ENCODE measurements at regions not wholly inside any gene's neighbourhood (a gene's known extent, or its start where the extent isn't known, plus 50 kb on each side); places are given as distances from the start of the nearest gene placed in this dataset.
"Not testable (repeated sequence)": the region's sequence is repeated elsewhere in the genome, so short reads cannot be mapped to it uniquely, and the experiment has no call there.

DNA sequence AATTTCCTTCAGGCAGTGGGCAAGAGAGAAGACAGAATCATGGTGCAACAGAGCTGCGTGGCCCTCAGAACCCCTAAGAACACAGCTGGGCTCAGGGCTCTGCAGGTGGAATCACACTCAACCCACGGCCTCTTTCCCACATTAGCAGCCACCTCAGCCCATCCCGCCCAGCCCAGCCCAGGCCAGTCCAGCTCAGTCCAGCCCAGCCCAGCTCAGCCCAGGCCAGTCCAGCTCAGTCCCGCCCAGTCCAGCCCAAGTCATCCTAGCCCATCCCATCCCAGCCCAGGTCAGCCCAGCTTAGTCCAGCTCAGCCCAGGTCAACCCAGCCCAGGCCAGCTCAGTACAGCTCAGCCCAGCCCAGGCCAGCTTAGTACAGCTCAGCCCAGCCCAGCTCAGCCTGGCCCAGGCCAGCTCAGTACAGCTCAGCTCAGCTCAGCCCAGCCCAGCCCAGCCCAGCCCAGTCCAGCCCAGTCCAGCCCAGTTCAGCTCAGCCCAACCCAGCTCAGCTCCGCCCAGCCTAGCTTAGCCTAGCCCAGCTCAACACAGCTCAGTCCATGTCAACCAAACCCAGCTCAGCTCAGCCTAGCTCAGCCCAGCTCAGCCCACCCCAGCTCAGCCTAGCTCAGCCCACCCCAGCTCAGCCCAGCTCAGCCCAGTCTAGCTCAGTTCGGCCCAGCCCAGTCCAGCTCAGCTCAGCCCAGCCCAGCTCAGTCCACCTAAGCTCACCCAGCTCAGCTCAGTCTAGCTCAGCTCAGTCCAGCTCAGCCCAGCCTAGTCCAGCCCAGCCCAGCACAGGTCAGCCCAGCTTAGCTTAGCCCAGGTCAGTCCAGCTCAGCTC is 183.1 kb downstream of the TMEM121 start:
- DNase-seq (ENCODE audit: low read depth): no peak
- no peak overlapping the region for H3K4me3 ChIP-seq (ENCODE audit: low read depth, low read length)
- TF ChIP-seq, protein P1, sequence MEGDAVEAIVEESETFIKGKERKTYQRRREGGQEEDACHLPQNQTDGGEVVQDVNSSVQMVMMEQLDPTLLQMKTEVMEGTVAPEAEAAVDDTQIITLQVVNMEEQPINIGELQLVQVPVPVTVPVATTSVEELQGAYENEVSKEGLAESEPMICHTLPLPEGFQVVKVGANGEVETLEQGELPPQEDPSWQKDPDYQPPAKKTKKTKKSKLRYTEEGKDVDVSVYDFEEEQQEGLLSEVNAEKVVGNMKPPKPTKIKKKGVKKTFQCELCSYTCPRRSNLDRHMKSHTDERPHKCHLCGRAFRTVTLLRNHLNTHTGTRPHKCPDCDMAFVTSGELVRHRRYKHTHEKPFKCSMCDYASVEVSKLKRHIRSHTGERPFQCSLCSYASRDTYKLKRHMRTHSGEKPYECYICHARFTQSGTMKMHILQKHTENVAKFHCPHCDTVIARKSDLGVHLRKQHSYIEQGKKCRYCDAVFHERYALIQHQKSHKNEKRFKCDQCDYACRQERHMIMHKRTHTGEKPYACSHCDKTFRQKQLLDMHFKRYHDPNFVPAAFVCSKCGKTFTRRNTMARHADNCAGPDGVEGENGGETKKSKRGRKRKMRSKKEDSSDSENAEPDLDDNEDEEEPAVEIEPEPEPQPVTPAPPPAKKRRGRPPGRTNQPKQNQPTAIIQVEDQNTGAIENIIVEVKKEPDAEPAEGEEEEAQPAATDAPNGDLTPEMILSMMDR (IDR thresholded peaks at IDR 0.05; ENCODE audit: control insufficient read depth, extremely low read depth, insufficient read depth): no peak

GRCh38 chr14:105710119-105711043 is 184.0 kb downstream of the TMEM121 start:
- TF ChIP-seq, protein P1 (IDR thresholded peaks at IDR 0.05; ENCODE audit: control insufficient read depth, extremely low read depth, insufficient read depth): no peak
- DNase-seq (ENCODE audit: low read depth): no peak
- H3K4me3 ChIP-seq (ENCODE audit: low read depth, low read length): no peak overlapping the region

- TF ChIP-seq, protein P1 (IDR thresholded peaks at IDR 0.05; ENCODE audit: control insufficient read depth, extremely low read depth, insufficient read depth): no peak
- H3K4me3 ChIP-seq (ENCODE audit: low read depth, low read length): no peak overlapping the region
- no peak for DNase-seq (ENCODE audit: low read depth)
These were observed 184.7 kb downstream of the TMEM121 start for GRCh38 chr14:105711044-105711620.

DNA sequence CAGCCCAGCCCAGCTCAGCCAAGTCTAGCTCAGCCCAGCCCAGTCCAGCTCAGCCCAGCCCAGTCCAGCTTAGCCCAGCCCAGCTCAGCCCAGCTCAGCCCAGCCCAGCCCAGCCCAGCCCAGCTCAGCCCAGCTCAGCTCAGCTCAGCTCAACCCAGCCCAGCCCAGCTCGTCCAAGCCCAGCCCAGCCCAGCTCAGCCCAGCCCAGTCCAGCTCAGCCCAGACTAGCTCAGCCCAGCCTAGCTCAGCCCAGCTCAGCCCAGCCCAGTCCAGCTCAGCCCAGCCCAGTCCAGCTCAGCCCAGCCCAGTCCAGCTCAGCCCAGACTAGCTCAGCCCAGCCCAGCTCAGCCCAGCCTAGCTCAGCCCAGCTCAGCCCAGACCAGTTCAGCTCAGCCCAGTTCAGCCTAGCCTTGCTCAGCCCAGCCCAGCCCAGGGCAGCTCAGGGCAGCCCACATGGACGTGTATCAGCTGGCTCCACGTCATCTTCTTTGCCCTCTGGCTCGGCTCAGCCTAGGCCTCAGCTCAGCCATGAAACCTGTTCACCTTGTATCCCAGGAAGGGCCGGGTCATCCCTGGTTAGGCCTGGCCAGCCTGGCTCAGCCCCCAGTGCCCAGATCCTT is 185.6 kb downstream of the TMEM121 start:
- no peak overlapping the region for H3K4me3 ChIP-seq (ENCODE audit: low read depth, low read length)
- TF ChIP-seq, protein P1 (IDR thresholded peaks at IDR 0.05; ENCODE audit: control insufficient read depth, extremely low read depth, insufficient read depth): no peak
- no peak for DNase-seq (ENCODE audit: low read depth)

- not testable (repeated sequence) for H3K4me3 ChIP-seq (ENCODE audit: low read depth, low read length); DNase-seq (ENCODE audit: low read depth)
These were observed 186.3 kb downstream of the TMEM121 start for GRCh38 chr14:105712670-105713069.

DNA sequence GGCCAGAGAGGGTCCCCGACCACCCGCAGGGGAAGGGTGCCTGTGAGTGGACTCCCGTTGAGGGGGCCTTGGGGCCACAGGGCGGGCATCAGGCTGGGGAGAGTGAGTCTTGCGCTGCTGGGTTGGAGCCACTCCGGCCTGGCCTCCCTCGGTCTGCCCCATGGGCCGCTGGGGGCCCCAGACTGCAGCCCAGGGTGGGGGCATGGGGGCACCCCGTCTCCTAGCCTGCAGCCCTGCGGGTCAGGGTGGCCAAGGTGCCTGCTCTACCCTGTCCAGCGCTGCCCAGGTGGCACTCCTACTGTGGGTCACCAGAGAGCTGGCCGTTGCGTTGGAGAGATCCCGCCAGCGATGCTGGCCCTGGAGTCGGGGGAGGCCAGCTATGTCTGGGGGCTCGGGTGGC is 186.8 kb downstream of the TMEM121 start:
- not testable (repeated sequence) for DNase-seq (ENCODE audit: low read depth); H3K4me3 ChIP-seq (ENCODE audit: low read depth, low read length)

GRCh38 chr14:105713836-105714235 is 187.5 kb downstream of the TMEM121 start:
- not testable (repeated sequence) for DNase-seq (ENCODE audit: low read depth); H3K4me3 ChIP-seq (ENCODE audit: low read depth, low read length)

GRCh38 chr14:105718787-105719186 is 192.4 kb downstream of the TMEM121 start:
- H3K4me3 ChIP-seq (ENCODE audit: low read depth, low read length); DNase-seq (ENCODE audit: low read depth): not testable (repeated sequence)

- not testable (repeated sequence) for DNase-seq (ENCODE audit: low read depth); H3K4me3 ChIP-seq (ENCODE audit: low read depth, low read length)
These were observed 193.7 kb downstream of the TMEM121 start for GRCh38 chr14:105720106-105720505.

GRCh38 chr14:105720852-105721601 is 194.6 kb downstream of the TMEM121 start:
- not testable (repeated sequence) for DNase-seq (ENCODE audit: low read depth); H3K4me3 ChIP-seq (ENCODE audit: low read depth, low read length)

- DNase-seq (ENCODE audit: low read depth); H3K4me3 ChIP-seq (ENCODE audit: low read depth, low read length): not testable (repeated sequence)
These were observed 195.2 kb downstream of the TMEM121 start for GRCh38 chr14:105721602-105721970.

GRCh38 chr14:105721996-105722709 is 195.8 kb downstream of the TMEM121 start:
- H3K4me3 ChIP-seq (ENCODE audit: low read depth, low read length); DNase-seq (ENCODE audit: low read depth): not testable (repeated sequence)
